ENCODE measurements at regions not wholly inside any gene's neighbourhood (a gene's known extent, or its start where the extent isn't known, plus 50 kb on each side); places are given as distances from the start of the nearest gene placed in this dataset.

DNA sequence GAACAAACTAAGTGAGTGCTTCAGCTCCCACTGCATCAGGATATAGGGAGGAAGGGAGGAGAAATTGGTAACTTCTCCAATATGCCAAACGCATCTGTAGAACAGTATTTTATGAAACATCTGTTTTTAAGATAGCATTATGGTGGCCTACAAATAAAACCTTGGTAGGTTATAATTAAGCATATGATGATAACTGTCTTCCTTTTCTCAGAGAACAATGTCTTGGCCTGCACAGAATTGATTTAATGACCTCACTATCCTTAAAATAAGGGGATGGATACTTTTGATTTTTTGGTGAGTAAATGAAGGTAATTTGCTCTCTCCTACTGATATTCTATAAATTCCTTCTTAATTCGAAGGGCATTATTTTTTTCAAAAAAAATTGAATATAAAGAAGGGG lies 451.5 kb upstream of the TGFBR2 start:
- Histone ChIP-seq H3K79me2 (ENCODE audit: low read depth) (no peaks in the 10 kb centered on the region), H3K27ac (no peak overlapping the region), H3F3A (ENCODE audit: low read depth) (no peaks in the 10 kb centered on the region), H3K36me3 (no peaks in the 10 kb centered on the region), H3K27me3 (no peaks in the 10 kb centered on the region), H4K20me1 (ENCODE audit: low read depth) (no peaks in the 10 kb centered on the region), H3K4me3 (no peak overlapping the region), H3K9me3 (ENCODE audit: low read depth) (no peaks in the 10 kb centered on the region), H3K4me2 (no peak overlapping the region), H3K4me1 (no peaks in the 10 kb centered on the region), H2AFZ (replicated peaks) (no peak overlapping the region), H3K9ac (no peak overlapping the region)
- Mint-ChIP-seq H3K4me3 (no peak overlapping the region), H3K4me1 (no peaks in the 10 kb centered on the region), H3K9me3 (peaks cover 7% of the 10 kb centered on the region), H3K36me3 (peaks cover 4% of the 10 kb centered on the region), H3K27ac (no peak overlapping the region), H3K27me3 (ENCODE audit: insufficient read depth, low read depth) (peaks cover 4% of the 10 kb centered on the region)
- no peak for TF ChIP-seq EZH2phosphoT487 (IDR thresholded peaks at IDR 0.05)
- TF ChIP-seq, protein P1, sequence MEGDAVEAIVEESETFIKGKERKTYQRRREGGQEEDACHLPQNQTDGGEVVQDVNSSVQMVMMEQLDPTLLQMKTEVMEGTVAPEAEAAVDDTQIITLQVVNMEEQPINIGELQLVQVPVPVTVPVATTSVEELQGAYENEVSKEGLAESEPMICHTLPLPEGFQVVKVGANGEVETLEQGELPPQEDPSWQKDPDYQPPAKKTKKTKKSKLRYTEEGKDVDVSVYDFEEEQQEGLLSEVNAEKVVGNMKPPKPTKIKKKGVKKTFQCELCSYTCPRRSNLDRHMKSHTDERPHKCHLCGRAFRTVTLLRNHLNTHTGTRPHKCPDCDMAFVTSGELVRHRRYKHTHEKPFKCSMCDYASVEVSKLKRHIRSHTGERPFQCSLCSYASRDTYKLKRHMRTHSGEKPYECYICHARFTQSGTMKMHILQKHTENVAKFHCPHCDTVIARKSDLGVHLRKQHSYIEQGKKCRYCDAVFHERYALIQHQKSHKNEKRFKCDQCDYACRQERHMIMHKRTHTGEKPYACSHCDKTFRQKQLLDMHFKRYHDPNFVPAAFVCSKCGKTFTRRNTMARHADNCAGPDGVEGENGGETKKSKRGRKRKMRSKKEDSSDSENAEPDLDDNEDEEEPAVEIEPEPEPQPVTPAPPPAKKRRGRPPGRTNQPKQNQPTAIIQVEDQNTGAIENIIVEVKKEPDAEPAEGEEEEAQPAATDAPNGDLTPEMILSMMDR (IDR thresholded peaks at IDR 0.05), result no peak
- no peak for TF ChIP-seq EZH2 (IDR thresholded peaks at IDR 0.05)
- no peak for DNase-seq (ENCODE audit: low spot score)

DNA sequence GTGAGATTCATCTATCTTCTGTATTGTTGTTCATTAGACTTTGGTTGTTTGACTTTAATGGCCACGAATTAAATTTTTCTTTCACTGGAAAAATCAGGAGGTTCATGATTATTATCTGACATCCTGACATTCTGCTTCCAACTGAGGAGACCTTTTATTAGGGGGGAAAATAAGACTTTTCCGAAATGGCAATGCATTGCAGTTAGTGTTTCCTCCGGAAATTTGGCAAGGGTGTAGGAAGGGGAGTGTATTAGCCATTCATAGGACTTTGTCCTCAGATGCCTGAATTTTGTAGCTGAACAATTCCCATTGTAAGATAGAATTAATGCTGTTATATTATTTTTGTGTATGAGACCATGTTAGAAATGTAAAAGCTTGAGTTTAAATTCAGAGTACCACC lies 450.6 kb upstream of the TGFBR2 start:
- Histone ChIP-seq H3K4me2 (no peak overlapping the region), H3K9ac (no peak overlapping the region), H3K36me3 (no peaks in the 10 kb centered on the region), H3F3A (ENCODE audit: low read depth) (no peaks in the 10 kb centered on the region), H2AFZ (replicated peaks) (no peak overlapping the region), H4K20me1 (ENCODE audit: low read depth) (no peaks in the 10 kb centered on the region), H3K27ac (no peak overlapping the region), H3K27me3 (no peaks in the 10 kb centered on the region), H3K4me3 (no peak overlapping the region), H3K9me3 (ENCODE audit: low read depth) (no peaks in the 10 kb centered on the region), H3K4me1 (no peaks in the 10 kb centered on the region), H3K79me2 (ENCODE audit: low read depth) (no peaks in the 10 kb centered on the region)
- DNase-seq (ENCODE audit: low spot score), result no peak
- TF ChIP-seq EZH2 (IDR thresholded peaks at IDR 0.05) (no peak), EZH2phosphoT487 (IDR thresholded peaks at IDR 0.05) (no peak)
- TF ChIP-seq, protein P1 (IDR thresholded peaks at IDR 0.05), result no peak
- Mint-ChIP-seq H3K36me3 (peaks cover 4% of the 10 kb centered on the region), H3K4me3 (no peak overlapping the region), H3K4me1 (no peaks in the 10 kb centered on the region), H3K9me3 (peaks cover 7% of the 10 kb centered on the region), H3K27me3 (ENCODE audit: insufficient read depth, low read depth) (peaks cover 4% of the 10 kb centered on the region), H3K27ac (no peak overlapping the region)

DNA sequence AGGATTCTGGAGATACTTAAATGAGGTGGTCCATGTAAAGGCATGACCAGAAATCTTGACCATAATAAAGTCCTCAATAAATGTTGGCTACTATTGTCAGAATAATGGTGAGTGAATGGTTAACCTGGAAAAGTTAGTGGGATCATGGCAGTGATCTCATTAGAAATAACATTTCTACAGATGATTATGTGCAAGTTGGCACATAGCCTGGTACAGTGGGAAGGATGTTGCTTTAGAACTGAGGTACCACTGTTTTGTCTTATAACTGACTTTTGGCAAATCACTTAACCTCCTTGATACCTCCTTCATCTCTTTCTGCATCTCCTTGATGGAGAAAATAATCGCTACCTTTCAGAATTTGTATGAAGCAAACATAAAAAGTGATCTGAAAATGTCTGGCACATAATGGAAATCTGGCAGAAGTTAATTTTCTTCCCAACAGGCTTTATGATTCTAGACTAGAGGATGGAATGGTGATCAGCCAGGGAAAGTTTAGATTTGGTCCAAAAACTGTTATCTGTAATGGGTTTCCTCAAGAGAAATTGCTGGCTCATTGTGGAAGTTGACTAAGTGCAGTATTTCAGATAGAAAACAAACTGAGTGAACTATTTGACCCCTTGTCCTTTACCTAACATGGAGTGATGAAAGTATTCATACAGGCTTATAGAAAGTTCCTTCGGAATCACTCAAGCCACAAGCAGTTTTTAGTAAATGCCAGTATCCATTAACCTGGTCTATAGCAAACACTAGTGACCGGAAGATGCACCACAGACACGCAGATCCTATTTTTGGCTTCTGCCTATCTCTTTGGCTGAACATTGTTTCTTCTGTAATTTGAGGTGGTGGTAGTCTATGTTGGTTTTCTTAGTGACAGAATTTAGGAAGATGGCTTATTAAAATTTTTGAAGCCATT lies 449.6 kb upstream of the TGFBR2 start:
- Mint-ChIP-seq H3K4me3 (no peak overlapping the region), H3K27me3 (ENCODE audit: insufficient read depth, low read depth) (peaks cover 4% of the 10 kb centered on the region), H3K9me3 (peaks cover 7% of the 10 kb centered on the region), H3K27ac (no peak overlapping the region), H3K36me3 (peaks cover 4% of the 10 kb centered on the region), H3K4me1 (no peaks in the 10 kb centered on the region)
- H3K27ac ChIP-seq, result no peak overlapping the region
- H3K9ac ChIP-seq, result no peak overlapping the region
- H2AFZ ChIP-seq (replicated peaks), result no peak overlapping the region
- no peaks in the 10 kb centered on the region for H3K36me3 ChIP-seq
- H3K4me1 ChIP-seq, result no peaks in the 10 kb centered on the region
- no peaks in the 10 kb centered on the region for H3K79me2 ChIP-seq (ENCODE audit: low read depth)
- no peak overlapping the region for H3K4me3 ChIP-seq
- no peak for TF ChIP-seq EZH2phosphoT487 (IDR thresholded peaks at IDR 0.05)
- TF ChIP-seq, protein P1 (IDR thresholded peaks at IDR 0.05), result no peak
- H3K27me3 ChIP-seq, result no peaks in the 10 kb centered on the region
- no peaks in the 10 kb centered on the region for H3K9me3 ChIP-seq (ENCODE audit: low read depth)
- H3F3A ChIP-seq (ENCODE audit: low read depth), result no peaks in the 10 kb centered on the region
- no peak overlapping the region for H3K4me2 ChIP-seq
- no peak for DNase-seq (ENCODE audit: low spot score)
- no peaks in the 10 kb centered on the region for H4K20me1 ChIP-seq (ENCODE audit: low read depth)

All from neural progenitor cell (in vitro differentiated cells).